Upper lobe of left lung (tissue), 4 donors: ENCODE measurements at regions not wholly inside any gene's neighbourhood (a gene's known extent, or its start where the extent isn't known, plus 50 kb on each side); places are given as distances from the start of the nearest gene placed in this dataset.

Experiments
- CTCF ChIP-seq, 6 experiments: fragments of 450-650 bp in 4 of 6; fragments of 200-600 bp in 2 of 6; sonication (generic) in 2 of 6; IDR thresholded peaks; one replicate each; pipeline ENCODE4 v1.5.1; 2016 to 2019; ENCODE audit warnings: antibody characterized with exemption in 6 of 6
- POLR2A ChIP-seq, 4 donors: fragments of 450-650 bp; IDR thresholded peaks; one replicate each; pipeline ENCODE4 v1.5.1; 2016 to 2017; ENCODE audit warnings: antibody characterized with exemption in 4 of 4, mild to moderate bottlenecking in 2 of 4
- POLR2AphosphoS5 ChIP-seq, 2 donors: sonication (generic); formaldehyde crosslinking; IDR thresholded peaks; one replicate each; pipeline ENCODE4 v1.5.1; 2017; ENCODE audit warnings: antibody characterized with exemption in 2 of 2

GRCh38 chr2:201949181-201949926 lies 84.3 kb upstream of the FZD7 start:
- no peak for TF ChIP-seq CTCF (IDR thresholded peaks at IDR 0.05)
- TF ChIP-seq POLR2A (IDR thresholded peaks at IDR 0.05), result no peak
- no peak for TF ChIP-seq POLR2AphosphoS5 (IDR thresholded peaks at IDR 0.05)
